ENCODE measurements at regions not wholly inside any gene's neighbourhood (a gene's known extent, or its start where the extent isn't known, plus 50 kb on each side); places are given as distances from the start of the nearest gene placed in this dataset.

GRCh38 chr14:94944636-94945258, 174.8 kb upstream of the GSC start:
- TF ChIP-seq CTCF (IDR thresholded peaks at IDR 0.05; ENCODE audit: poor library complexity) (no peak), EZH2 (IDR thresholded peaks at IDR 0.05; ENCODE audit: borderline replicate concordance) (no peak)
